Bronchial epithelial cell (primary cell): ENCODE measurements at regions not wholly inside any gene's neighbourhood (a gene's known extent, or its start where the extent isn't known, plus 50 kb on each side); places are given as distances from the start of the nearest gene placed in this dataset.

ENCODE experiments used
- DNase-seq: peaks from one replicate; pipeline ENCODE4 v3.0.0-alpha.2; 2010; ENCODE audit warnings: low read depth
- FAIRE-seq: peaks from 2 replicates; lab custom pipeline; 2011; peaks lifted over from hg19 to GRCh38; lab: Jason Lieb, UNC
- H3K27me3 ChIP-seq: 2 replicates; pipeline ENCODE4 v1.5.1; 2011; ENCODE audit warnings: low read length; ENCODE audit not compliant: control insufficient read depth, insufficient read depth
- H3K36me3 ChIP-seq: 2 replicates; pipeline ENCODE4 v1.5.1; 2011; ENCODE audit warnings: low read length; ENCODE audit not compliant: control insufficient read depth, insufficient read depth
- H3K4me3 ChIP-seq: 2 replicates; pipeline ENCODE4 v1.5.1; 2011; ENCODE audit warnings: mild to moderate bottlenecking, low read depth, low read length, control low read depth
- TF ChIP-seq, protein P1 (sequence below): IDR thresholded peaks from 2 replicates; pipeline ENCODE4 v1.5.1; 2011; ENCODE audit warnings: mild to moderate bottlenecking, moderate library complexity, low read length, control low read depth, inconsistent platforms; ENCODE audit not compliant: insufficient read depth, severe bottlenecking

DNA sequence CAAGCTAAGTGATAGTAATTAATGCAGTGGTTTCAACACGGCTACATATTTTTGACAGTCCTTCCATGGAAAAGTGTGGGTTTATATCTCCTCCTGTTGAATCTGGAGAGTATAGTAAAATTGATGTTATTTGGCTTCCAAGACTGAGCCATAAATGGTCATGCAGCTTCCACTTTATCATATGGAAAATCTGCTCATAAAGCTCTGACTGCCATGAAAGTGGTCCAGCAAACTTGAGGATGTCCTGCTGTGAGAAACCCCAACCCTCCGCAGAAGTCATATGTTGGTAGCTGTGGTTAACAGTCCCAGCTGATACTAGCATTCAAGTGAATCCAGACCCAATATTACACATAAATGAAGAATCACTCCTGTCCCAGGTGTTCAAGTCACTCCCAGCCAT lies 378.3 kb downstream of the KCTD16 start:
- DNase-seq (no peak), FAIRE-seq (no peak)
- H3K27me3 ChIP-seq: no peaks in the 10 kb centered on the region
- TF ChIP-seq, protein P1, sequence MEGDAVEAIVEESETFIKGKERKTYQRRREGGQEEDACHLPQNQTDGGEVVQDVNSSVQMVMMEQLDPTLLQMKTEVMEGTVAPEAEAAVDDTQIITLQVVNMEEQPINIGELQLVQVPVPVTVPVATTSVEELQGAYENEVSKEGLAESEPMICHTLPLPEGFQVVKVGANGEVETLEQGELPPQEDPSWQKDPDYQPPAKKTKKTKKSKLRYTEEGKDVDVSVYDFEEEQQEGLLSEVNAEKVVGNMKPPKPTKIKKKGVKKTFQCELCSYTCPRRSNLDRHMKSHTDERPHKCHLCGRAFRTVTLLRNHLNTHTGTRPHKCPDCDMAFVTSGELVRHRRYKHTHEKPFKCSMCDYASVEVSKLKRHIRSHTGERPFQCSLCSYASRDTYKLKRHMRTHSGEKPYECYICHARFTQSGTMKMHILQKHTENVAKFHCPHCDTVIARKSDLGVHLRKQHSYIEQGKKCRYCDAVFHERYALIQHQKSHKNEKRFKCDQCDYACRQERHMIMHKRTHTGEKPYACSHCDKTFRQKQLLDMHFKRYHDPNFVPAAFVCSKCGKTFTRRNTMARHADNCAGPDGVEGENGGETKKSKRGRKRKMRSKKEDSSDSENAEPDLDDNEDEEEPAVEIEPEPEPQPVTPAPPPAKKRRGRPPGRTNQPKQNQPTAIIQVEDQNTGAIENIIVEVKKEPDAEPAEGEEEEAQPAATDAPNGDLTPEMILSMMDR: no peak
- H3K4me3 ChIP-seq: no peak overlapping the region
- H3K36me3 ChIP-seq: no peaks in the 10 kb centered on the region

DNA sequence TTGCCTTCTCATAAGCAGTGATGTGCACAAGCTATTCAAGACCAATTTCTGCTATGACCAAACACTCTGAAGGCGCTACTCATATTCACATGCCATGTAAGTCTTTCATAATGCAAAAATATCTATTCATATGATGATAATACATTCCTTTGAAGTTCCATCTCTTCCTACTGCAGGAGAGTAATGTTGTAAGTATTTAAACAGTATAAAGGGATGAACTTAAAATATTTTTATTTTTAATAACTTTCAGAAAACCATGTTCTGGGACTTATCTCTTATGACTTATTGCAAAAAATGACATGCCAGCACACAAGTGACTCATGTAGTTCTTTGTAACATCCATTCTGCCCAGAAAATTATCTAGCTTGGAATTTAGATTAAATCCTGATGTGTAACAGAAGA lies 376.4 kb downstream of the KCTD16 start:
- Histone ChIP-seq H3K4me3 (no peak overlapping the region), H3K36me3 (no peaks in the 10 kb centered on the region), H3K27me3 (no peaks in the 10 kb centered on the region)
- DNase-seq (no peak), FAIRE-seq (no peak)
- TF ChIP-seq, protein P1: no peak

DNA sequence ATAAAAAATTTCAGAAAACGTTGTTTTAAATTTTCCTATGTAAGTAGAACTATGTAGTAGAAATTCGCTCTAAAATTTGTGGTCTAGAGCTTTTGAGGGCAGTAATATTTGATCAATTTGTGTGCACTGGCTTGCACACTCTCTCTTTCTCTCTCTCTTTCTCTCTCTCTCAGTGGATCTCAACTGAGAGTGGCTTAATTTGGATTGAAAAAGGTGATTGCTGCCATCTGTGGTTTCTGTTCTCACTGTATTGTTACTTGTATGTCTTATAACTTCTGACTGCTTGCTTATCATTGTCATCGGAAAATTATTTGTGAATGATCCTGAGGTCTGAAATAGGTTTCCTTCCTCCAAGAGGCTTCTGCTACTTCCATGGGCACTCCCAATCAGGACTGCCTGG lies 368.2 kb downstream of the KCTD16 start:
- TF ChIP-seq, protein P1: no peak
- Histone ChIP-seq H3K27me3 (no peaks in the 10 kb centered on the region), H3K36me3 (no peaks in the 10 kb centered on the region), H3K4me3 (no peak overlapping the region)
- DNase-seq: no peak
- FAIRE-seq: no peak
